Upper lobe of left lung (tissue), 4 donors: ENCODE measurements at regions not wholly inside any gene's neighbourhood (a gene's known extent, or its start where the extent isn't known, plus 50 kb on each side); places are given as distances from the start of the nearest gene placed in this dataset.

ENCODE experiments used
- EP300 ChIP-seq, 4 donors: sonication (generic); formaldehyde crosslinking; IDR thresholded peaks; one replicate each; pipeline ENCODE4 v1.5.1; 2017; ENCODE audit warnings: antibody characterized with exemption in 4 of 4, control low read depth in 2 of 4
- POLR2A ChIP-seq, 4 donors: fragments of 450-650 bp; IDR thresholded peaks; one replicate each; pipeline ENCODE4 v1.5.1; 2016 to 2017; ENCODE audit warnings: antibody characterized with exemption in 4 of 4, mild to moderate bottlenecking in 2 of 4
- TF ChIP-seq, protein P1 (sequence below), 6 experiments: fragments of 450-650 bp in 4 of 6; fragments of 200-600 bp in 2 of 6; sonication (generic) in 2 of 6; IDR thresholded peaks; one replicate each; pipeline ENCODE4 v1.5.1; 2016 to 2019; ENCODE audit warnings: antibody characterized with exemption in 6 of 6

DNA sequence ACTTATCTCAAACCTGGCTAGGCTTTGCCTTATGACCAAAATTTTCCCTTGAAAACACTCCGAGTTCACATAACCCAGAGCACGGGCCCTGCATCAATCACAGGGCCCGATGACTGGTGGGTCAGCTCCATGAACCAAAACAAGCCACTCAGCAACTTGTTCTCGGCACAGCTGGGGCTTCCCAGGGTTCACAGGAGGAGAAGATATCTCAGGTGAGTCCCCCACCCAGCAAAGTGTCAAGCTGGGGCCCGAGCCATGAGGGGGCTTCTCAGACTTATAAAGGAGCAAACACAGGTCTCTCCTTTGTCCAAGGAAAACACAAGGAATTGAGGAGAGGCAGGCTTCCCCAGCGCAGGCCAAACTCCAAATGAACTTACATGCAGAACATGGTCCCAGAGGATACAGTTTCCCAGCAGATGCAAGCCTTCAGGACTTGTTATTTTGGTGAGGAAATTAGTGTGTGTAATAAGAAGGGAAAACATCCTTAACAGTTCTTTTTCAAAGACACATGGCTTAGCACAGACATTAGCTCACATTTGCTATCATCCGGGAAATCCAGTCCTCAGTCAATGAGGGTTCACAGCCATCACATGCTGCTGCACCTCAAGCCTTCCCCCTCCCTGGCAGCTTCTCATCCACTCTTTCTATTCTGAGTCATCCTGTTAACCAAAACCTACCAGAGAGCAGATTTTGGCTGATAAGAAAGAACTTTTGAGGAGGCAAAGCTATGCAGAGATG is 98.1 kb upstream of the NFIA start:
- TF ChIP-seq, protein P1, sequence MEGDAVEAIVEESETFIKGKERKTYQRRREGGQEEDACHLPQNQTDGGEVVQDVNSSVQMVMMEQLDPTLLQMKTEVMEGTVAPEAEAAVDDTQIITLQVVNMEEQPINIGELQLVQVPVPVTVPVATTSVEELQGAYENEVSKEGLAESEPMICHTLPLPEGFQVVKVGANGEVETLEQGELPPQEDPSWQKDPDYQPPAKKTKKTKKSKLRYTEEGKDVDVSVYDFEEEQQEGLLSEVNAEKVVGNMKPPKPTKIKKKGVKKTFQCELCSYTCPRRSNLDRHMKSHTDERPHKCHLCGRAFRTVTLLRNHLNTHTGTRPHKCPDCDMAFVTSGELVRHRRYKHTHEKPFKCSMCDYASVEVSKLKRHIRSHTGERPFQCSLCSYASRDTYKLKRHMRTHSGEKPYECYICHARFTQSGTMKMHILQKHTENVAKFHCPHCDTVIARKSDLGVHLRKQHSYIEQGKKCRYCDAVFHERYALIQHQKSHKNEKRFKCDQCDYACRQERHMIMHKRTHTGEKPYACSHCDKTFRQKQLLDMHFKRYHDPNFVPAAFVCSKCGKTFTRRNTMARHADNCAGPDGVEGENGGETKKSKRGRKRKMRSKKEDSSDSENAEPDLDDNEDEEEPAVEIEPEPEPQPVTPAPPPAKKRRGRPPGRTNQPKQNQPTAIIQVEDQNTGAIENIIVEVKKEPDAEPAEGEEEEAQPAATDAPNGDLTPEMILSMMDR (IDR thresholded peaks at IDR 0.05) = no peak
- TF ChIP-seq POLR2A (IDR thresholded peaks at IDR 0.05) = no peak
- TF ChIP-seq EP300 (IDR thresholded peaks at IDR 0.05) = no peak
